ENCODE measurements at regions not wholly inside any gene's neighbourhood (a gene's known extent, or its start where the extent isn't known, plus 50 kb on each side); places are given as distances from the start of the nearest gene placed in this dataset.

- no peak for DNase-seq (ENCODE audit: low read depth in 2 of 2)
Measured at GRCh38 chr9:118578467-118578866, 790.8 kb downstream of the BRINP1 start.

GRCh38 chr9:118583414-118583813 lies 785.8 kb downstream of the BRINP1 start:
- no peak for DNase-seq (ENCODE audit: low read depth in 2 of 2)

GRCh38 chr9:118586978-118587377 lies 782.3 kb downstream of the BRINP1 start:
- DNase-seq (ENCODE audit: low read depth in 2 of 2) = no peak

GRCh38 chr9:118594428-118594827 lies 774.8 kb downstream of the BRINP1 start:
- DNase-seq (ENCODE audit: low read depth in 2 of 2) = no peak

GRCh38 chr9:118595719-118596305 lies 773.4 kb downstream of the BRINP1 start:
- no peak for DNase-seq (ENCODE audit: low read depth in 2 of 2)

- DNase-seq (ENCODE audit: low read depth in 2 of 2) = no peak
Measured at GRCh38 chr9:118596374-118597015, 772.7 kb downstream of the BRINP1 start.

- DNase-seq (ENCODE audit: low read depth in 2 of 2) = no peak
Measured at GRCh38 chr9:118606668-118607067, 762.6 kb downstream of the BRINP1 start.

- DNase-seq (ENCODE audit: low read depth in 2 of 2) = no peak
Measured at GRCh38 chr9:118609355-118610044, 759.7 kb downstream of the BRINP1 start.

GRCh38 chr9:118612201-118612600 lies 757.0 kb downstream of the BRINP1 start:
- no peak for DNase-seq (ENCODE audit: low read depth in 2 of 2)

GRCh38 chr9:118613996-118614395 lies 755.2 kb downstream of the BRINP1 start:
- no peak for DNase-seq (ENCODE audit: low read depth in 2 of 2)

GRCh38 chr9:118618084-118618483 lies 751.2 kb downstream of the BRINP1 start:
- DNase-seq (ENCODE audit: low read depth in 2 of 2) = no peak

- no peak for DNase-seq (ENCODE audit: low read depth in 2 of 2)
Measured at GRCh38 chr9:118618849-118619248, 750.4 kb downstream of the BRINP1 start.

- no peak for DNase-seq (ENCODE audit: low read depth in 2 of 2)
Measured at GRCh38 chr9:118624608-118625007, 744.6 kb downstream of the BRINP1 start.

GRCh38 chr9:118630079-118630478 lies 739.2 kb downstream of the BRINP1 start:
- DNase-seq (ENCODE audit: low read depth in 2 of 2) = no peak

GRCh38 chr9:118630931-118631595 lies 738.2 kb downstream of the BRINP1 start:
- no peak for DNase-seq (ENCODE audit: low read depth in 2 of 2)

- DNase-seq (ENCODE audit: low read depth in 2 of 2) = no peak
Measured at GRCh38 chr9:118631956-118632355, 737.3 kb downstream of the BRINP1 start.

GRCh38 chr9:118635416-118635815 lies 733.8 kb downstream of the BRINP1 start:
- DNase-seq (ENCODE audit: low read depth in 2 of 2) = no peak

- DNase-seq (ENCODE audit: low read depth in 2 of 2) = no peak
Measured at GRCh38 chr9:118637681-118638080, 731.6 kb downstream of the BRINP1 start.

GRCh38 chr9:118640836-118641560 lies 728.2 kb downstream of the BRINP1 start:
- no peak for DNase-seq (ENCODE audit: low read depth in 2 of 2)

- no peak for DNase-seq (ENCODE audit: low read depth in 2 of 2)
Measured at GRCh38 chr9:118643118-118643517, 726.1 kb downstream of the BRINP1 start.

GRCh38 chr9:118644066-118644465 lies 725.2 kb downstream of the BRINP1 start:
- DNase-seq (ENCODE audit: low read depth in 2 of 2) = no peak

- no peak for DNase-seq (ENCODE audit: low read depth in 2 of 2)
Measured at GRCh38 chr9:118647331-118647730, 721.9 kb downstream of the BRINP1 start.

Data from stimulated activated CD8-positive, alpha-beta memory T cell treated with anti-CD3 and anti-CD28 coated beads, Interleukin-7, amount 100 ng/mL, for 4 hours (primary cell).